ENCODE measurements at regions not wholly inside any gene's neighbourhood (a gene's known extent, or its start where the extent isn't known, plus 50 kb on each side); places are given as distances from the start of the nearest gene placed in this dataset.

- TF ChIP-seq EP300 (IDR thresholded peaks at IDR 0.05) (no peak), CTCF (IDR thresholded peaks at IDR 0.05) (no peak)
These were observed 751.1 kb downstream of the CCDC85A start for GRCh38 chr2:56934866-56935265.

All from ovary (tissue), 3 donors.